Upper lobe of right lung (tissue), 1 donor: ENCODE measurements at regions not wholly inside any gene's neighbourhood (a gene's known extent, or its start where the extent isn't known, plus 50 kb on each side); places are given as distances from the start of the nearest gene placed in this dataset.

Experiments used
- ATAC-seq: fragments of 200-7000 bp; cut with Tn5 transposase; one replicate; pipeline ENCODE4 v1.9.1; 2020; ENCODE audit warnings: mild to moderate bottlenecking, moderate library complexity
- DNase-seq: peaks from one replicate; pipeline ENCODE4 v3.0.0-alpha.2; 2020
- H3K27ac ChIP-seq: fragments of 200-600 bp; one replicate; pipeline ENCODE4 v1.8.0; 2022
- H3K27me3 ChIP-seq: fragments of 200-600 bp; one replicate; pipeline ENCODE4 v1.8.0; 2022; ENCODE audit warnings: mild to moderate bottlenecking
- H3K36me3 ChIP-seq: fragments of 200-600 bp; one replicate; pipeline ENCODE4 v1.8.0; 2022
- H3K4me1 ChIP-seq: fragments of 200-600 bp; one replicate; pipeline ENCODE4 v1.8.0; 2022
- H3K4me3 ChIP-seq: fragments of 200-600 bp; one replicate; pipeline ENCODE4 v1.8.0; 2022; ENCODE audit warnings: mild to moderate bottlenecking
- H3K9me3 ChIP-seq: fragments of 200-600 bp; one replicate; pipeline ENCODE4 v1.8.0; 2022
- intact Hi-C: fragments of 100-400 bp; cut with DNase I; formaldehyde crosslinking; loops from one replicate; pipeline ENCODE4 v1.11.0; 2022
- TF ChIP-seq, protein P1 (sequence below): fragments of 200-600 bp; IDR thresholded peaks from one replicate; pipeline ENCODE4 v1.8.0; 2022; ENCODE audit warnings: antibody characterized with exemption
- donor health status: DM: no; HTN: yes; CAD: no; lungs with severe emphysema.

DNA sequence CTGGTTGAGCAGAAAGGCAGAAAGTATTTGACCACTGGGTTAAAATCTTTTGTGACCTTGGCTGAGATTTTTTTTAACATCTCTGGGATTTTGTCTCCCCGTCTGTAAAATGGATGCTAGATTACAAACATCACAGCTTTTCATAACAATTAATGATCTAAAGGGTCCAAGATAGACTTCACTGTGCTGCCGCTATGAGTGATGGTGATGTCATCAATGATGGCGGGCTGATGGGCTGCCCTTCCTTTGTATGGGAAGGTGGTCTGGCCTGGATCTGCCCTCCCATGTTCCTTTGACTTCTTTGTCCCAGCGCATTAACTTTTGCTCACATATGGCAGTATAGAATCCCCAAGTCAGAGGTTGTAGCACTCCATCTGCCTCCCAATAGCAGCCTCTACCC lies 116.7 kb downstream of the IRX5 start:
- no peak for DNase-seq
- no peak overlapping the region for H3K4me3 ChIP-seq
- no peaks in the 10 kb centered on the region for H3K27me3 ChIP-seq
- H3K4me1 ChIP-seq, result no peaks in the 10 kb centered on the region
- H3K9me3 ChIP-seq, result no peaks in the 10 kb centered on the region
- TF ChIP-seq, protein P1, sequence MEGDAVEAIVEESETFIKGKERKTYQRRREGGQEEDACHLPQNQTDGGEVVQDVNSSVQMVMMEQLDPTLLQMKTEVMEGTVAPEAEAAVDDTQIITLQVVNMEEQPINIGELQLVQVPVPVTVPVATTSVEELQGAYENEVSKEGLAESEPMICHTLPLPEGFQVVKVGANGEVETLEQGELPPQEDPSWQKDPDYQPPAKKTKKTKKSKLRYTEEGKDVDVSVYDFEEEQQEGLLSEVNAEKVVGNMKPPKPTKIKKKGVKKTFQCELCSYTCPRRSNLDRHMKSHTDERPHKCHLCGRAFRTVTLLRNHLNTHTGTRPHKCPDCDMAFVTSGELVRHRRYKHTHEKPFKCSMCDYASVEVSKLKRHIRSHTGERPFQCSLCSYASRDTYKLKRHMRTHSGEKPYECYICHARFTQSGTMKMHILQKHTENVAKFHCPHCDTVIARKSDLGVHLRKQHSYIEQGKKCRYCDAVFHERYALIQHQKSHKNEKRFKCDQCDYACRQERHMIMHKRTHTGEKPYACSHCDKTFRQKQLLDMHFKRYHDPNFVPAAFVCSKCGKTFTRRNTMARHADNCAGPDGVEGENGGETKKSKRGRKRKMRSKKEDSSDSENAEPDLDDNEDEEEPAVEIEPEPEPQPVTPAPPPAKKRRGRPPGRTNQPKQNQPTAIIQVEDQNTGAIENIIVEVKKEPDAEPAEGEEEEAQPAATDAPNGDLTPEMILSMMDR, result no peak
- ATAC-seq, result no peak
- H3K36me3 ChIP-seq, result no peaks in the 10 kb centered on the region
- no peak overlapping the region for H3K27ac ChIP-seq
- intact Hi-C loops, result no loop called here

- DNase-seq (no peak), ATAC-seq (no peak)
- Histone ChIP-seq H3K36me3 (no peaks in the 10 kb centered on the region), H3K27me3 (no peaks in the 10 kb centered on the region), H3K4me3 (no peak overlapping the region), H3K9me3 (no peaks in the 10 kb centered on the region), H3K27ac (no peak overlapping the region), H3K4me1 (no peaks in the 10 kb centered on the region)
- TF ChIP-seq, protein P1, result no peak
- intact Hi-C loops, result no loop called here
These were observed 117.3 kb downstream of the IRX5 start for GRCh38 chr16:55047903-55048497.

- intact Hi-C loops, result no loop called here
These were observed 118.1 kb downstream of the IRX5 start for GRCh38 chr16:55048745-55049144.

DNA sequence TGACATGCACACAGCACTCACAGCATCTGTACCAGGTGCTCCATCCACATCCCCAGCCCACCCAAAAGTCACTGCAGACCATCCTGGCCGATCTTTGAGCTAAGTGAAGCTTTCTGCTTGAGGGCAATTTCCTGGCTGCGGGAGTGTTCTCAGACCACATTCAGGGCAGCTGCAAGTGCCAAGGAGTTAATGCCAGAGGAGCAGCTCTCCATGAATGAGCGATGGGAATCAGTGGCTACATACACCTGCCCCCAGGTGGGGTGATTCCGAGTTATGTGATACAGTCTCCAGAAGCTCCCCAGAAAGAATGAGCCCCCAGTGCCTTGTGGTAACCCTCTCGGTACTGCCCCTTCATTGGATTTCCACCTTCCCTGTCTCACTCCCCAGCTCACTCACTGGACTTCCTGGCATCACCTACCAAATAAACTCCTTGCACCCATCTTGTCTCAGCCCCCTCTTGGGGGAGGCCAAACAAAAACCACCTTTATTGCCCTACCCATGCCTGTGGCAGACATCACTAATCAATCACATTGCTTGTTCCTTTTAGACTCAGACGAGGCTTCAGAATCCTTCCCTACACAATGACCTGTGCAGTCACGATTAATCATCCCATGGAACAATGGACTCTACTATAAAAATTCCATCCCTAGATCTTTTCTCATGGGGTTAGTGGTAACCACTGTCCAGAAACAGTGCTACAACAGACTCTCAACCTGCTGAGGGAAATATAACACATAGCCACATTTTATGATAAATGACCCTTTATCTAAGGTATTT lies 121.1 kb downstream of the IRX5 start:
- intact Hi-C loops, result no loop called here
- TF ChIP-seq, protein P1, result no peak
- Histone ChIP-seq H3K4me3 (no peak overlapping the region), H3K36me3 (no peaks in the 10 kb centered on the region), H3K27me3 (peaks cover 24% of the 10 kb centered on the region), H3K4me1 (no peaks in the 10 kb centered on the region), H3K27ac (no peak overlapping the region), H3K9me3 (no peaks in the 10 kb centered on the region)
- DNase-seq, result peak; percentile 16
- ATAC-seq, result no peak

More at GRCh38 chr16:55048745-55049144, 118.1 kb downstream of the IRX5 start:
- TF ChIP-seq, protein P1, result no peak
- Histone ChIP-seq H3K27me3 (no peaks in the 10 kb centered on the region), H3K36me3 (no peaks in the 10 kb centered on the region), H3K9me3 (no peaks in the 10 kb centered on the region), H3K4me1 (no peaks in the 10 kb centered on the region), H3K4me3 (no peak overlapping the region), H3K27ac (no peak overlapping the region)
- no peak for ATAC-seq
- no peak for DNase-seq

- Histone ChIP-seq H3K4me1 (no peaks in the 10 kb centered on the region), H3K27ac (no peak overlapping the region), H3K9me3 (no peaks in the 10 kb centered on the region), H3K36me3 (no peaks in the 10 kb centered on the region), H3K4me3 (no peak overlapping the region), H3K27me3 (peaks cover 28% of the 10 kb centered on the region)
- TF ChIP-seq, protein P1, result no peak
- no peak for DNase-seq
- no peak for ATAC-seq
- intact Hi-C loops, result no loop called here
These were observed 121.7 kb downstream of the IRX5 start for GRCh38 chr16:55052348-55052734.
